Activated naive CD4-positive, alpha-beta T cell treated with anti-CD3 and anti-CD28 coated beads, Interleukin-2, amount 50 U/mL, for 24 hours (primary cell): ENCODE measurements at regions not wholly inside any gene's neighbourhood (a gene's known extent, or its start where the extent isn't known, plus 50 kb on each side); places are given as distances from the start of the nearest gene placed in this dataset.

Source experiments
- H3K27ac Mint-ChIP-seq: one replicate; pipeline ENCODE4 v1.8.0; 2021; ENCODE audit warnings: mild to moderate bottlenecking, mixed read lengths
- H3K27me3 Mint-ChIP-seq: one replicate; pipeline ENCODE4 v1.8.0; 2021; ENCODE audit warnings: mixed read lengths
- H3K36me3 Mint-ChIP-seq: one replicate; pipeline ENCODE4 v1.8.0; 2021; ENCODE audit warnings: mixed read lengths
- H3K4me1 Mint-ChIP-seq: one replicate; pipeline ENCODE4 v1.8.0; 2021; ENCODE audit warnings: mixed read lengths
- H3K4me3 Mint-ChIP-seq: one replicate; pipeline ENCODE4 v1.8.0; 2021; ENCODE audit warnings: mild to moderate bottlenecking, mixed read lengths
- H3K9me3 Mint-ChIP-seq: one replicate; pipeline ENCODE4 v1.8.0; 2021; ENCODE audit warnings: mixed read lengths

DNA sequence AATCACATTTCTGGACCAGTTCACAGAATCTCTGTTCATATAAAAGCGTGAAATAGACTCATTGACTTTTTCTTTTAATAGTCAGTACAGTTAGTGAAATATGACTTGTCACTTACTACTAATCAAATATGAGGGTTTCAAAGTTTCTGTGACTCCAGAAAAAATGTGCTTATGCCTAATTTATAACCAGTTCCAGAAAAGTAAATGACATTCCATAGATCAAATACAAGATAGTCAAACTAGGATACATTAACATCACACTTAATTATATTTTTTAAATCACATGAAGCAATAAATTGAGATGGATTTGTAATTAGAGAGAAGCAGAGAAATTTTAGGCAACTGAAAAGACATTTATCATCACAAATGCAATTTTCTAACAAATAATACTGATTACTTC, 491.4 kb downstream of the KIF20B start:
- Mint-ChIP-seq H3K9me3 (no peaks in the 10 kb centered on the region), H3K36me3 (no peaks in the 10 kb centered on the region), H3K27ac (no peak overlapping the region), H3K4me3 (no peak overlapping the region), H3K27me3 (no peaks in the 10 kb centered on the region), H3K4me1 (no peaks in the 10 kb centered on the region)

DNA sequence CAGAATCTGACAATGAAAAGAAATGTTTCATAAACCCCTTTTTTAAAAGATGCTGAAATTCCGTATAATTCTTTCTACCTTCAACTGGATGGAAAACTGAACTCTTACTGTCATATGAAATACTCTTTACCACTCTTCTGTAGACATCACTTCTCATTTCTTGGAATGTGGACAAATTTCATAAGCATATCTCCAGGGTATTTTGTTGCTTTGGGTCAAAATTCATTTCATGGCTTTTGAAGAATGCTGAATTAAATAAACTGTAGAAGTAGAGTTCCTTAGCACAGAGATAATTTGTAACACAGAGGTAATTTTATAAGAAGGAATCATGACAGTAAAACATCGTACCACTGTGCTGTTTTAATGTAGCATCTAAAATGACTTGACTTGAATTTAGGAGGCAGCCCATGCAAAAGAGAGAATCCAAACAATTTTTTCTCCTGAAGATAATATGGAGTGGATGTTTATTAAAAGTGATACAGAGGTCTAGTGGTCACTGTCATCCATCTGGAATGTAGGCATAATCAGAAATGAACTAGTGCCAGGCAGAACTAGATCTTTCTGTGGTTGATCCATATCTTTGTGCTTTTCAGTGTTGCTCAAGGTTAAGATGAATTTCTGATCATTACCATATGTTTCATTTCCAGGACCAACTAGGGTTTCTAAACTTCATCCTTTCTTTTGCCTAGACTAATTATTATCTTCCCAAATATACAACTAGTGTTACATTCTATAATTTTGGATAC, 492.0 kb downstream of the KIF20B start:
- no peaks in the 10 kb centered on the region for H3K27me3 Mint-ChIP-seq
- no peaks in the 10 kb centered on the region for H3K4me1 Mint-ChIP-seq
- no peaks in the 10 kb centered on the region for H3K36me3 Mint-ChIP-seq
- H3K4me3 Mint-ChIP-seq: no peak overlapping the region
- H3K9me3 Mint-ChIP-seq: no peaks in the 10 kb centered on the region
- H3K27ac Mint-ChIP-seq: no peak overlapping the region

DNA sequence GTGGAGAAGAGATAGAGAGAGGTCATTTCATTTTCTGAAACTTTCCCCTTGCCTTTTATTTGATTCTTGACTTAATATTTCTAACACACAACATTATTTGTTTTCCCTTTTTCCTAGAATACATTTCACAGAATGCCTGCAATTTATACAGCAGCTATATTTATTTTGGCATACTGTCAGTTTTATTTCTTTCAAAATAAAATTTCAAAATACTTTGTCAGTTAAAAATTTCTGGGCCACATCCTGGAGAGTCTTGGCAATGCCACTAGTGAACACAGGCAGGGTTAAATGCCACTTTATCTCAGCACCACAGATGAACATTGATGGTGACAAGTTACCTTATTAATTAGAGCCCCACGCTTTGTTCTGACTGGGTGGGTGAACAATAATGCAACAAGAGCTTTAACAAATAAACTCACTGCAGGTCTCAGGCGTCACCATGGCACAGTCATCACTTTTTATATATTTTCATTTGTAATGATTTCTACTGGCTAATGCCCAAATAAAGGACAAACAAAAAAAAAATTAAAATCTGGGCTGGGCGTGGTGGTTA, 494.0 kb downstream of the KIF20B start:
- no peaks in the 10 kb centered on the region for H3K9me3 Mint-ChIP-seq
- no peak overlapping the region for H3K27ac Mint-ChIP-seq
- H3K4me1 Mint-ChIP-seq: no peaks in the 10 kb centered on the region
- no peaks in the 10 kb centered on the region for H3K27me3 Mint-ChIP-seq
- no peak overlapping the region for H3K4me3 Mint-ChIP-seq
- H3K36me3 Mint-ChIP-seq: no peaks in the 10 kb centered on the region

DNA sequence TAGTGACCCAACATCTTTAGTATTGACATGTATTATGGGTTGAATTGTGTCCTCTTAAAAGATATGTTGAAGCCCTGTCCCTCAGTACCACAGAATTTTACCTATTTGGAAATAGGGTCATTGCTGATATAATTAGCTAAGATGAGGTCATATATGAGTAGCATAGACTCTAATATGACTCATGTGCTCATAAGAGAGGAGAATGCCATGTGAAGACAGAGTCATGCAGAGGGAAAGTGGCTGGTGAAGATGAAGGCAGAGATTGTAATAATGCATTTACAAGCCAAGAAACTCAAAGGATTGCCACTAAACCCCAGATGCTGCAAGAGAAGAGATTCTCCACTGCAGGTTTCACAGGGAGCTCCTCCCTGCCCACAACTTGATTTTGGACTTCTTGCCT, 496.4 kb downstream of the KIF20B start:
- Mint-ChIP-seq H3K4me3 (no peak overlapping the region), H3K36me3 (no peaks in the 10 kb centered on the region), H3K4me1 (no peaks in the 10 kb centered on the region), H3K27me3 (no peaks in the 10 kb centered on the region), H3K27ac (no peak overlapping the region), H3K9me3 (no peaks in the 10 kb centered on the region)

DNA sequence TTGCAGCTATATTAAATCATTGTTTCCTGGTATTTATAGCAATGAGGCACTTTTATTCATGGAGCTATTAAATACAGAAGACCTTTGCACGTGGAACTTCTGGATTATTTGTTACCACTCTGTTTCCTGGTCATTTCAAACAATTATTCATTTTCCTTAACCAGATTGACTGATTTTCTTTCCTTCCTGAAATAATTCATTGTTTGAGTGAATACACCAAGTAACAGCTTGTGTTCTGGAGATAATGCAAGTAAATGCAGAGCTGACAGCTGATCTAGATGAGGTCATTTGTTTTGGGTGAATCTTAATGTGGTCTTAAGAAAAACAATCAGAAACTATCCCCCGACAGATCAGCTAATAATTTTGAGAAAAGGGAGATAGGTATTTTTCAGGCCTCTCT, 497.7 kb downstream of the KIF20B start:
- Mint-ChIP-seq H3K36me3 (no peaks in the 10 kb centered on the region), H3K4me1 (no peaks in the 10 kb centered on the region), H3K4me3 (no peak overlapping the region), H3K27ac (no peak overlapping the region), H3K9me3 (no peaks in the 10 kb centered on the region), H3K27me3 (no peaks in the 10 kb centered on the region)

DNA sequence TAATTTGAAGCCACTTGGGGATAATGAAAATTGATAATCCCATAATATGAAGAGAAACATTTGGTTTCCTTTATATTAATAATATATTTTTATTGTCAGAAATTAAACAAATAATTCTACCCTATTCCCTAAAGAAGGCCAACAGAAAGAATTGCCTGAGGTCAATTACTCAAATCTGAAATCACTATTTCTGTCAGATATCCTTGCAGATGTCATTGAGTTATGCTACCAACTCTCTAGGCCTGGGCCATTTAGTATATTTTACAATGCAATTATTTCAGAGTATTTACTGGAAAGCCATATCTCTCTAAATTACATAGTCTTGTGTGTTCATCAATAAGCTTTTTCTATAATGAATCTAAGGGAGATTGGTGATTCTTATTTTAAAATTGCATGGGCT, 498.1 kb downstream of the KIF20B start:
- no peaks in the 10 kb centered on the region for H3K4me1 Mint-ChIP-seq
- H3K36me3 Mint-ChIP-seq: no peaks in the 10 kb centered on the region

DNA sequence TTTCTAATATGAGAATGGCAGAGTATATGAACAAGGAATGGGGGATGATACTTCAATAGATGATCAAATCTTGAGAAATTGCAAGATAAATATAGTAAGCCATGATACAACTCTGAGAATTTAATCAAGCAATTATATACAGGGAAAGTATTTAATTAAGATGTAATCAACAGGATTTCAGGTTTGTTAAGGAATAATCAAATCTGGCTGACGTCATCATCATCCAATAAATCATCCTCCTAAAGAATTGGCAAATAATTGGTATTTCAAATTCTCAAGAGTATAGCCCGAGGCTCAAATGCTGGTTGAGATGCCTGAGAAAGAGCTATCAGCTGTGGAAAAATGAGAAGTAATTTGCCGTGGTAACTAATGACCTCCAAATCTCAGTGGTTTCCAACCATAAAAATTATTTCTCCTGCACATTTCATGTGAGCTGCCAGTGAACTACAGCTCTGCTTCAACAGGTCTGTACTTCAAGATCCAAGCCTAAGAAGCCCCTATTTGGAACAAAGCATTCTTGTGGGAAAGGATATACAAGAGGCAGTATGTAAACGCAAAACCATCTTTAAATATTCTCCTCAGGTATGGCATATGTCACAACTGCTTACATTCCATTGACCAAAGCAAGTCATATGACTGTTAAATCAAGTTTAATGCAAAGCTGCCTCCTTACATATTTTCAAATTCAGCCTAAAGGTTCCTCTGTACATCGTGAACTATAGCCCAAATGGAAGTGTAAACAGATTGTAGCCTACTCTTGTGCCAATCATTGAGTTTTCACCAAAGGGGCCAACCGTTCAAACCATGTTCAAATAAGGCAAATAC, 503.0 kb downstream of the KIF20B start:
- no peaks in the 10 kb centered on the region for H3K4me1 Mint-ChIP-seq
- no peaks in the 10 kb centered on the region for H3K9me3 Mint-ChIP-seq
- no peak overlapping the region for H3K27ac Mint-ChIP-seq
- no peaks in the 10 kb centered on the region for H3K36me3 Mint-ChIP-seq
- H3K27me3 Mint-ChIP-seq: no peaks in the 10 kb centered on the region
- H3K4me3 Mint-ChIP-seq: no peak overlapping the region

More for the DNA sequence above, 498.1 kb downstream of the KIF20B start:
- no peaks in the 10 kb centered on the region for H3K9me3 Mint-ChIP-seq
- H3K4me3 Mint-ChIP-seq: no peak overlapping the region
- H3K27me3 Mint-ChIP-seq: no peaks in the 10 kb centered on the region
- no peak overlapping the region for H3K27ac Mint-ChIP-seq

DNA sequence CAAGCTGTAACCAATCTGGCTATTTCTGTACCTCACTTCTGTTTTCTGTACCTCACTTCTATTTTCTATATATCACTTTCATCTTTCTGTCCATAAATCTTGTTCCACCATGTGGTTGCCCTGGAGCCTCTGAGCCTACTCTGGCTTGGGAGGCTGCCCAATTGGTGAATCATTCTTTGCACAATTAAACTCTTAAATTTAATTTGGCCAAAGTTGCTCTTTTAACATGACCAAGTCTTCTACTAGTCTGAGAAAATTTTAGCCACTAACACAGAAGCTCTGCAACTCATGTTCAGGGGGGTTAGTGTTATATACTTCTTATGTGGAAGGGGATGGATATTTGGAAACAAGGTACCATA, 503.5 kb downstream of the KIF20B start:
- peaks cover 3% of the 10 kb centered on the region for H3K9me3 Mint-ChIP-seq
- no peak overlapping the region for H3K4me3 Mint-ChIP-seq
- H3K36me3 Mint-ChIP-seq: no peaks in the 10 kb centered on the region
- no peak overlapping the region for H3K27ac Mint-ChIP-seq
- H3K27me3 Mint-ChIP-seq: no peaks in the 10 kb centered on the region
- H3K4me1 Mint-ChIP-seq: no peaks in the 10 kb centered on the region

DNA sequence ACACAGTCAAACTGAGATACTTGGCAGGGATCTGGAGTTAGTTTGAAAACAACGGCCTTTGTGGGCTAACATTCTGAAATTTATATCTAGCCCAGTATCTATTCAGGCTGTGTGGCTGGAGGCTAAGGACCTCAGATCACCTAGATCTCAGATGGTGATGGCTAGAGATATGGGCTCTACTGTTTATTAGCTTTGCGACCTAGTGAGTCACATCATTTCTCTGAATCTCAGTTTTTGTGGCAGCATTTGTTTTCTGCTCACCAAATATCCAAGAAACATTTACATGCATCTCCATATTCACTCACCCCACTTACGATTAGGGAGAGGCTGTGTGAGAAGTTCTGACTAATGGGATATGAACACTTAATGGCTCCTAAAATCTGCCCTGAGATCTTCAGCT, 503.9 kb downstream of the KIF20B start:
- Mint-ChIP-seq H3K27ac (no peak overlapping the region), H3K27me3 (no peaks in the 10 kb centered on the region), H3K4me3 (no peak overlapping the region), H3K36me3 (no peaks in the 10 kb centered on the region), H3K9me3 (peaks cover 3% of the 10 kb centered on the region), H3K4me1 (no peaks in the 10 kb centered on the region)

DNA sequence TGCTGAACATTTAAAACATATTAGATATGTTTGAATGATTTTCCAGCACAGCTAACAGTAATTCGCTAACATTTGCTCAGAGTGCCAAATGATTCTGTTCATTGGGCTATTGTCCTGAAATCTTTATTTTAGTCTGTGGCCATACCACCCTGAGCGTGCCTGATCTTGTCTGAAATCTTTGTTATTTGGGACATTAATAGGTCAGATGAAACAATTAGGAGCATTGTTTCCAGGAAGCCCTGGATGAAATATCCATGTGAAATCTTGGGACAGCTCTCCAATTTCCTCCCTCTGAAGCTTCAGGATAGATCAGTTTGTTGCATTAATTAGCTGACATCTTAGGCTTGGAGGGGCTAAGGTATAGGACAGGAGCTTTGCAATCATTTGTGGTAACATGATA, 512.0 kb downstream of the KIF20B start:
- H3K36me3 Mint-ChIP-seq: no peaks in the 10 kb centered on the region
- H3K27me3 Mint-ChIP-seq: no peaks in the 10 kb centered on the region
- no peaks in the 10 kb centered on the region for H3K4me1 Mint-ChIP-seq
- no peak overlapping the region for H3K27ac Mint-ChIP-seq
- no peak overlapping the region for H3K4me3 Mint-ChIP-seq
- peaks cover 3% of the 10 kb centered on the region for H3K9me3 Mint-ChIP-seq

DNA sequence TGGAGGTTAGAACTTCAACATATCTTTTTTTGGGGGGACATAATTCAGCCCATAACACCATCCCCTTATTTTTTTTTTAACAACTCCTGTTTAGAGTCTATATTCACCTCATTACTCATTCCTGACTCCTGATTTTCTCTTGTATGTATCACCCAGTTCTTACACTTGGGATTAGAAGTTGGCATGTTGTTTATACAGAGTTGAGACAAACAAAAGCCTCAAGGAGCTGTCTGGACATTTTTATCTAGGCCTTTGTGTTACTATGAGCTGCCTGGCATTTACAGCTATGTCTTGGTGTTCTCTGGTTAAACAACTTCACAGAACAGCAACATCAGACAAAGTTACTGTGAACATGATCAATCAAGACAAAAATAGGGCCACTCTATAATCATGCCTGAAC, 517.5 kb downstream of the KIF20B start:
- no peaks in the 10 kb centered on the region for H3K36me3 Mint-ChIP-seq
- no peaks in the 10 kb centered on the region for H3K27me3 Mint-ChIP-seq
- H3K27ac Mint-ChIP-seq: no peak overlapping the region
- H3K9me3 Mint-ChIP-seq: no peaks in the 10 kb centered on the region
- no peaks in the 10 kb centered on the region for H3K4me1 Mint-ChIP-seq
- H3K4me3 Mint-ChIP-seq: no peak overlapping the region

DNA sequence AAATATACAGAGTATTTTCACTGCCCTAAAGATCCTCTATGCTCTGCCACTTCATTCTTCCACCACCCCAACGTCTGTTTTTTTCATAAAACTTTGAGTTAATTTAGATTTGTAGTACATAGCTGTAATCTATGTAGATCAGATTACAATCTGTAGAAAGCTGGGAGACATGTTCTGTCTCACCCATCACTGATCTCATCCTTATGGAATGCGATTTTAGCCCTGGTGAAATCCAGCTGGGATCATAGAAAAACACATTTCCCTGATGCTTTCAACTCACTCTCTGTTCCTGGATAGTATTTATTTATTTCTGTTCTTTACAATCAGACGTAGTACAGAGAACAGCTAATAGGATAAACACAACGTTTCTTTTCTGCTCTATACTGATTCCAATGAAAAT, 521.0 kb downstream of the KIF20B start:
- Mint-ChIP-seq H3K36me3 (no peaks in the 10 kb centered on the region), H3K9me3 (no peaks in the 10 kb centered on the region), H3K4me1 (peaks cover 4% of the 10 kb centered on the region), H3K27ac (no peak overlapping the region), H3K4me3 (no peak overlapping the region), H3K27me3 (no peaks in the 10 kb centered on the region)

DNA sequence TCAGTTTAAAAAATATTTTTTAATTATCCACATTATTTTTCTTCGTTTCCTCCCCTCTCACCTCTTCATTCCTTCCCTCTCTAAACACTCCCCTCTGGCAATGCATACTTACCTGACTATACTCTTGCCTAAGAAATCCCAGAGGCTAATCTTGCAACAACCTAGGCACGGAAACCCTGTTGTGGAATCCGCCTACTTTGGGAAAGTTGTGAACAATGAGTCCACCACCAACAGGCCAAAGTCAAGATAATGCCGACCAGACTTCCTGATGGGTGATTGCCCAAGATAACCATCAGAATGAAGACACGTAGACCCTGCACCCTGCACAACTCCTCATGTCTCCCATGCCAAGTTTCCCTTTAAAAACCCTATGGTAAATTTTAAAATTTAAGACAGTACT, 521.5 kb downstream of the KIF20B start:
- Mint-ChIP-seq H3K9me3 (no peaks in the 10 kb centered on the region), H3K4me1 (peaks cover 7% of the 10 kb centered on the region), H3K4me3 (no peak overlapping the region), H3K27me3 (no peaks in the 10 kb centered on the region), H3K27ac (no peak overlapping the region), H3K36me3 (no peaks in the 10 kb centered on the region)

DNA sequence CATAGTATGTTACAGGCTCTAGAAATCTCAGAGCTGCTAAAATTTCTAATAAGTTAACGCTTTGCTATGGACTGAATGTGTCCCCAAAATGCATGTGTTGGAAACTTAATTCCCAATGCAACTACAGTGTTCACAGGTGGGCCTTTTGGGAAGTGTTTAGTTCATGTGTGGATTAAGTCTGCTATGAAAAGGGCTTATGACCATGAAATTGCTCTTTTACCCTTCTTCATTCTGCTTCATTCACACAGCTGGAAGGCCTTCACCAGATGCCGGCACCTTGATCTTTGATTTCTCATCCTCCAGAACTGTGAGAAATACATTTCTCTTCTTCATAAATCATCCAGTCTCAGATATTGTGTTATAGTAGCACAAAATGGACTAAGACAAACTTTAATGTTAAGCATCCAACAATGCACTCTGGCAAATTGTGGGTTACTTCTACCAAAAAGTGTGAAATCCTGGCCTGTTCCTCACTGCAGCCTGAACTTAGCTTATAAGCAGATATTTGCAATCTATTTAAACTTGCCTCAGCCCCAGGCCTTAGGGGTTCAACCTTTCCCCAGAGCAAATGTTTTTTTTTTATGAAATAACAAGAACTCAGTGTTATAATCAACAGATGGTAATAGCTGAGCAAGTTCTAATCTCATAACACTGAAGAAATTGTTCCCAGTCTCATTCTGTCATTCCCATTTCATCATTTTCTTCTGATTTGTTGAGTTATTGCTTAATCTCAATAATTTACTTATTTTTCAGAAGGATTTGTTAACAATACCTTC, 523.6 kb downstream of the KIF20B start:
- Mint-ChIP-seq H3K4me1 (peaks cover 9% of the 10 kb centered on the region), H3K27ac (no peak overlapping the region), H3K9me3 (no peaks in the 10 kb centered on the region), H3K27me3 (peaks cover 2% of the 10 kb centered on the region), H3K4me3 (no peak overlapping the region), H3K36me3 (no peaks in the 10 kb centered on the region)

DNA sequence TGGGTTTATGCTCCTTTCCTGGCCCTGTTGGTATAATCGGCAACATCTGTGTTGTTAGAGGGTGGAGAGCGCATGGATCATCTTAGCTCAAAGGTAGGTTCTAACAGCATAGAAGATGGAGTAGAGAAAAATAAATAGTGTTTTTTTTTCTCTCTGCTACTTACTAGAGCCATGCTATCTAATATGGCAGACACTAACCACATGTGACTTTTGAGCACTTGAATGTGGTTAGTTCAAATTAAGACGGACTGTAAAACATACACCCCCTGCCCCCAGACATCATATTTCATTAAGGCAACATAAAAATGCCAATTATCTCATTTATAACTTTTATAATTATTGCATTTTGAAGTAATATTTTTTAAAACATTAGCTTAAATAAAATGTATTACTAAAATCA, 525.1 kb downstream of the KIF20B start:
- H3K4me3 Mint-ChIP-seq: no peak overlapping the region
- no peak overlapping the region for H3K27ac Mint-ChIP-seq
- no peaks in the 10 kb centered on the region for H3K36me3 Mint-ChIP-seq
- H3K27me3 Mint-ChIP-seq: peaks cover 2% of the 10 kb centered on the region
- peaks cover 9% of the 10 kb centered on the region for H3K4me1 Mint-ChIP-seq
- H3K9me3 Mint-ChIP-seq: peaks cover 7% of the 10 kb centered on the region

DNA sequence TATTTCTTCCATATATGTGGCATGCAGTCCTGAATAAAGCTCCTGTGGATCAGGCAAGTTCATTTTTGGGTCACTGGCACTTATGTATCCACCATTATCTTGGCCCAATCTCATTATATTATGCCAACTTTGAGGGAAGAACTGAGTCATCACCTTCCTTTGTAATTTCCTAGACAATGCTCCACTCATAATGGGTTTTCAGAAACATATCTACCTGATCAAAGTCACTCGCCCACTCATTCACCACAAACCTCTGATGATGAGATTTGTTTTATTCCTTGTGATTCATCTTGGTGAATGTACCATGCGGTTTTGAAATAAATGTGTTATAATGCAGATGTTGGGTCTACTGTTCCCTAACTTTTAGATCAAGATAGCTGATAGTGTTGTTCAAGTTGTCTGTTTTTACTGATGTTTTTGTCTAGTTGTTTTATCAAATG, 525.8 kb downstream of the KIF20B start:
- Mint-ChIP-seq H3K4me3 (no peak overlapping the region), H3K27me3 (peaks cover 2% of the 10 kb centered on the region), H3K27ac (peak overlapping the region; percentile 31), H3K9me3 (peaks cover 7% of the 10 kb centered on the region), H3K36me3 (no peaks in the 10 kb centered on the region), H3K4me1 (peaks cover 9% of the 10 kb centered on the region)
